Keratinocyte (primary cell): ENCODE measurements at regions not wholly inside any gene's neighbourhood (a gene's known extent, or its start where the extent isn't known, plus 50 kb on each side); places are given as distances from the start of the nearest gene placed in this dataset.

Experiments
- DNase-seq: peaks from one replicate; pipeline ENCODE4 v3.0.0-alpha.2; 2011; ENCODE audit warnings: low read depth, missing footprints, low spot score
- FAIRE-seq: peaks from 2 replicates; lab custom pipeline; 2011; peaks lifted over from hg19 to GRCh38; lab: Jason Lieb, UNC
- H2AFZ ChIP-seq: 2 replicates; pipeline ENCODE4 v1.6.0; 2012; ENCODE audit warnings: low read length, control low read depth, inconsistent platforms; ENCODE audit not compliant: control insufficient read depth
- H3K27ac ChIP-seq: 2 replicates; pipeline ENCODE4 v1.5.1; 2011; ENCODE audit warnings: low read length; ENCODE audit not compliant: control insufficient read depth, insufficient read depth
- H3K27me3 ChIP-seq: 3 replicates; pipeline ENCODE4 v1.6.0; 2011; ENCODE audit warnings: low read length; ENCODE audit not compliant: control insufficient read depth, insufficient read depth; ENCODE audit errors: extremely low read depth
- H3K36me3 ChIP-seq, 2 experiments: 2 replicates in 1 of 2; 3 replicates in 1 of 2; pipeline ENCODE4 v1.5.1; 2011; ENCODE audit warnings: low read length in 2 of 2, mild to moderate bottlenecking in 1 of 2; ENCODE audit not compliant: control insufficient read depth in 2 of 2, insufficient read depth in 2 of 2; ENCODE audit errors: extremely low read depth in 1 of 2
- H3K4me1 ChIP-seq: 3 replicates; pipeline ENCODE4 v1.5.1; 2011; ENCODE audit warnings: low read length; ENCODE audit not compliant: control insufficient read depth, insufficient read depth; ENCODE audit errors: extremely low read depth
- H3K4me2 ChIP-seq: 3 replicates; pipeline ENCODE4 v1.6.0; 2011; ENCODE audit warnings: low read depth, low read length; ENCODE audit not compliant: control insufficient read depth, insufficient read depth; ENCODE audit errors: extremely low read depth
- H3K4me3 ChIP-seq, 3 experiments: fragments of 200-600 bp in 1 of 3; sonication (generic) in 1 of 3; 2 replicates in 2 of 3; 3 replicates in 1 of 3; pipeline ENCODE4 v1.5.1; 2011 to 2016; ENCODE audit warnings: low read length in 3 of 3, mild to moderate bottlenecking in 3 of 3, control low read depth in 2 of 3, inconsistent platforms in 1 of 3, low read depth in 1 of 3, mixed read lengths in 1 of 3, mixed run types in 1 of 3, moderate library complexity in 1 of 3; ENCODE audit not compliant: control insufficient read depth in 2 of 3, insufficient read depth in 2 of 3; ENCODE audit errors: extremely low read depth in 1 of 3
- H3K79me2 ChIP-seq: 2 replicates; pipeline ENCODE4 v1.6.0; 2012; ENCODE audit warnings: low read length; ENCODE audit not compliant: control insufficient read depth, insufficient read depth
- H3K9ac ChIP-seq: 3 replicates; pipeline ENCODE4 v1.6.0; 2011; ENCODE audit warnings: low read length; ENCODE audit not compliant: control insufficient read depth, insufficient read depth; ENCODE audit errors: extremely low read depth
- H3K9me1 ChIP-seq: 3 replicates; pipeline ENCODE4 v1.6.0; 2011; ENCODE audit warnings: low read length; ENCODE audit not compliant: control insufficient read depth, insufficient read depth; ENCODE audit errors: extremely low read depth
- H3K9me3 ChIP-seq: 2 replicates; pipeline ENCODE4 v1.5.1; 2012; ENCODE audit warnings: low read depth, low read length; ENCODE audit not compliant: control insufficient read depth
- H4K20me1 ChIP-seq: 3 replicates; pipeline ENCODE4 v1.6.0; 2011; ENCODE audit warnings: low read length; ENCODE audit not compliant: control insufficient read depth, insufficient read depth; ENCODE audit errors: extremely low read depth
- CTCF ChIP-seq, 3 experiments: IDR thresholded peaks in 1 of 3; conservative IDR thresholded peaks in 1 of 3; optimal IDR thresholded peaks in 1 of 3; 2 replicates in 2 of 3; 3 replicates in 1 of 3; pipeline versions ENCODE3 to v1.5.1; 2011; ENCODE audit warnings: low read length in 3 of 3, mild to moderate bottlenecking in 3 of 3, moderate library complexity in 2 of 3, control low read depth in 1 of 3, inconsistent platforms in 1 of 3; ENCODE audit not compliant: insufficient read depth in 2 of 3; ENCODE audit errors: extremely low read depth in 1 of 3
- EZH2 ChIP-seq: IDR thresholded peaks from one replicate; pipeline ENCODE4 v1.6.1; 2012; ENCODE audit warnings: inconsistent platforms, mild to moderate bottlenecking, low read length, moderate library complexity
- dilution Hi-C: fragments of 300-500 bp; cut with MboI; formaldehyde crosslinking; loops from one replicate; pipeline ENCODE4 v1.7.0; 2020; ENCODE audit warnings: low sequenced_read_pairs; ENCODE audit not compliant: extremely low pct_ligation_motif_present

- Histone ChIP-seq H3K9me3 (no peaks in the 10 kb centered on the region), H3K9me1 (no peaks in the 10 kb centered on the region), H3K27me3 (no peaks in the 10 kb centered on the region), H3K4me1 (no peaks in the 10 kb centered on the region), H2AFZ (no peak overlapping the region), H3K79me2 (no peaks in the 10 kb centered on the region), H3K36me3 (no peaks in the 10 kb centered on the region), H3K27ac (no peak overlapping the region), H4K20me1 (no peaks in the 10 kb centered on the region), H3K4me3 (no peak overlapping the region), H3K4me2 (no peak overlapping the region), H3K9ac (no peak overlapping the region)
- dilution Hi-C loops = no loop called here
- TF ChIP-seq EZH2 (no peak), CTCF (optimal IDR thresholded peaks at IDR 0.05 in 1 of 3, IDR thresholded peaks at IDR 0.05 in 1 of 3, conservative IDR thresholded peaks at IDR 0.05 in 1 of 3; ENCODE audit: extremely low read depth in 1 of 3, insufficient read depth in 2 of 3, low read length in 3 of 3) (no peak)
- DNase-seq (no peak), FAIRE-seq (no peak)
Observed at GRCh38 chr13:107734891-107735625, 480.3 kb downstream of the LIG4 start.

GRCh38 chr13:107733276-107733675, 482.1 kb downstream of the LIG4 start:
- Histone ChIP-seq H3K4me3 (no peak overlapping the region), H4K20me1 (no peaks in the 10 kb centered on the region), H3K4me2 (no peak overlapping the region), H2AFZ (no peak overlapping the region), H3K27ac (no peak overlapping the region), H3K36me3 (no peaks in the 10 kb centered on the region), H3K9me1 (no peaks in the 10 kb centered on the region), H3K27me3 (no peaks in the 10 kb centered on the region), H3K4me1 (no peaks in the 10 kb centered on the region), H3K79me2 (no peaks in the 10 kb centered on the region), H3K9ac (no peak overlapping the region), H3K9me3 (no peaks in the 10 kb centered on the region)
- DNase-seq = no peak
- FAIRE-seq = no peak
- dilution Hi-C loops = no loop called here
- TF ChIP-seq EZH2 (no peak), CTCF (optimal IDR thresholded peaks at IDR 0.05 in 1 of 3, IDR thresholded peaks at IDR 0.05 in 1 of 3, conservative IDR thresholded peaks at IDR 0.05 in 1 of 3; ENCODE audit: extremely low read depth in 1 of 3, insufficient read depth in 2 of 3, low read length in 3 of 3) (no peak)
